22Rv1 (cell line): ENCODE measurements at regions not wholly inside any gene's neighbourhood (a gene's known extent, or its start where the extent isn't known, plus 50 kb on each side); places are given as distances from the start of the nearest gene placed in this dataset.

ENCODE experiments used
- H3K27ac ChIP-seq: fragments of 450-650 bp; 2 replicates; pipeline ENCODE4 v1.5.1; 2017
- ZFX ChIP-seq: fragments of 450-650 bp; IDR thresholded peaks from 2 replicates; pipeline ENCODE4 v1.6.1; 2017; ENCODE audit warnings: antibody characterized with exemption, borderline replicate concordance
- TF ChIP-seq, protein P1 (sequence below): fragments of 450-650 bp; IDR thresholded peaks from 2 replicates; pipeline ENCODE4 v1.5.1; 2017; ENCODE audit warnings: mild to moderate bottlenecking

DNA sequence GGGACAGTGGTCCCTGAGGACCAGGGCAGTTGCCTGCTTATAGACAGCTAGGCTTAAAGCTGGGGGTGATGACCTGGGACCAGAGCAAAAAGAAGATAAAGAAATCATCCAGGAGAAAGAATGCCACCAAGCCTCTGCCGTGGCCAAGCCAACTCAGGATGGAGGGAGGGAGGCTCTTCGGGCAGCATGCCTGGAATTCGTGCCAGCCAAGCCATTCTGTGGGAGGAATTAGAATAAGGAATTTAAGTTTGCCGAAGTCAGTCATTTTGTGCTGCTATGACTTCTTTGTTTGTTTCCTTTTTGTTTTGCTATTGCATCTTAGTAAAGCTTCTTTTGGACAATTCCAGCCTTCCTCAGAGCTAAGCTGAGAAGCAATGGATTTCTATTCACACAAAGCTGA lies 124.1 kb downstream of the EN1 start:
- no peak overlapping the region for H3K27ac ChIP-seq
- TF ChIP-seq, protein P1, sequence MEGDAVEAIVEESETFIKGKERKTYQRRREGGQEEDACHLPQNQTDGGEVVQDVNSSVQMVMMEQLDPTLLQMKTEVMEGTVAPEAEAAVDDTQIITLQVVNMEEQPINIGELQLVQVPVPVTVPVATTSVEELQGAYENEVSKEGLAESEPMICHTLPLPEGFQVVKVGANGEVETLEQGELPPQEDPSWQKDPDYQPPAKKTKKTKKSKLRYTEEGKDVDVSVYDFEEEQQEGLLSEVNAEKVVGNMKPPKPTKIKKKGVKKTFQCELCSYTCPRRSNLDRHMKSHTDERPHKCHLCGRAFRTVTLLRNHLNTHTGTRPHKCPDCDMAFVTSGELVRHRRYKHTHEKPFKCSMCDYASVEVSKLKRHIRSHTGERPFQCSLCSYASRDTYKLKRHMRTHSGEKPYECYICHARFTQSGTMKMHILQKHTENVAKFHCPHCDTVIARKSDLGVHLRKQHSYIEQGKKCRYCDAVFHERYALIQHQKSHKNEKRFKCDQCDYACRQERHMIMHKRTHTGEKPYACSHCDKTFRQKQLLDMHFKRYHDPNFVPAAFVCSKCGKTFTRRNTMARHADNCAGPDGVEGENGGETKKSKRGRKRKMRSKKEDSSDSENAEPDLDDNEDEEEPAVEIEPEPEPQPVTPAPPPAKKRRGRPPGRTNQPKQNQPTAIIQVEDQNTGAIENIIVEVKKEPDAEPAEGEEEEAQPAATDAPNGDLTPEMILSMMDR = no peak
- no peak for TF ChIP-seq ZFX

DNA sequence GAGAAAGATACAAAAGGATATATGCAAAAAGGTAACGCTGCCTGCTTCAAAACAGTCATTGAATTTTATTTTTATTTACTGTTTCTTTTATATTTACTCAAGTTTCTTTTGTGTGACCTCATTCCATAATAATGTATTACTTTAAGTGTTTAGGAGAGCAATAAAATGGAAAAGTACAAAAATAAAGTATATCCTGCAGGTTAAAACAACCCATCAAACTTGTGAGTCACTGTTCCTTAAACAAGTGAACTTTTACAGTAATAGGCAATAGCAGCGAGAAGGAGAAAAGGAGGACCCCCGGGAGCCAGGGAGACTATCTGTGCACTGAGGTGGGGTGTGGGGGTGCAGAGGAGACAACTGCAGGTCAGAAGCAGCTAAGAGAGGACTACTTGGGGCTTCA lies 124.5 kb downstream of the EN1 start:
- TF ChIP-seq ZFX = no peak
- TF ChIP-seq, protein P1 = no peak
- no peak overlapping the region for H3K27ac ChIP-seq

DNA sequence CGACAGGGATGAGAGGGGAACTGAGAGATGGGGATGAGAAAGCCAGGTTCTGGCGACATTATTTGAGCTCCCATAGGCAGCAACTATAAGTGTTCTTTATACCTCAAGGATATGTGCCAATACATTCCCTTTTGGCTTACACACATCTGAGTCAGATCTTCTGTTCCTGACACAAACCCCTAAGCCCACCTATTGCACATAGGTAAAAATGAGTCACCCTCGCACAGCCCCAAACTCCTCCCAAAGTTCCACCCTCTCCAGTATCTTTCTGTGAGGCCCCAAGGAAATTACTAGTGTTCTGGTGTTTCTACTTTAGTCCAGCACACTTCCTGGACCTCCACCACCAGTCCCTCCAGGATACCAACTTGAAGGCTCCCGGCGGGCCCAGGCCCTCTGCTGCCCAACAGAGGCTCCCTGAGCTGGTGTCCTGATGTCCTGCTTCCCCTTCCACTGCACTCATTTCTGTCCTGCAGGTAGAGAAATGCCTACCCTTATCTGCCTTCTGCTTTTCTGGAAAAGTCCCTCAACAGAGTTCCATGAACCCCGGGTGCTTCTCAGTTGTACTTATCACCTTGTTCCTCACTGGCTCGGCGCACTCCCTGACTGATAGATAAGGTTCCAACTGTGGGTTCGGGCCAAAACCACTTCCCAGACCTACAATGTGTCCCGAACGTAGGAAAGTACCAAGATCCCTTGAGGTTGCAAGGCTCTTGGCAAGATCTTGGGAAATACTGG lies 125.5 kb downstream of the EN1 start:
- TF ChIP-seq ZFX = no peak
- TF ChIP-seq, protein P1 = no peak
- H3K27ac ChIP-seq = no peak overlapping the region

DNA sequence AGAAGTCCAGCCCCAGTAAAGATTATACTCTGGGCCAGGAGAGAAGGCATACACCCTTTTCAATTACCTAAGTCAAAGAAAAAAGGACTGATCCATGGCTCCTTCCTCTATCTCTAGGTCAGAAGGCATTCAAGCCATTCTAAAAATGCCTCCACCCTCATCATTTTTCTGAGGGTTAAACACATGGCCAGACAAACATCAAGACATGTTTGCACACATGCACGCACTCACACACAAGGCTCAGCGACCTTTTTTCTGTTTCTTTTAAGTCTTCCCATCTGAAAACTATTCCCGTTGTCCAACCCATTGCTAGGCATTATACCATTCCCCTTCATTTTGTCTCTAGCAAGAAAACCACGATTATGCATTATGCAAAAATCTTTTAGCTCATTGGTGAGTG lies 126.6 kb downstream of the EN1 start:
- TF ChIP-seq, protein P1 = no peak
- TF ChIP-seq ZFX = no peak
- H3K27ac ChIP-seq = no peak overlapping the region

DNA sequence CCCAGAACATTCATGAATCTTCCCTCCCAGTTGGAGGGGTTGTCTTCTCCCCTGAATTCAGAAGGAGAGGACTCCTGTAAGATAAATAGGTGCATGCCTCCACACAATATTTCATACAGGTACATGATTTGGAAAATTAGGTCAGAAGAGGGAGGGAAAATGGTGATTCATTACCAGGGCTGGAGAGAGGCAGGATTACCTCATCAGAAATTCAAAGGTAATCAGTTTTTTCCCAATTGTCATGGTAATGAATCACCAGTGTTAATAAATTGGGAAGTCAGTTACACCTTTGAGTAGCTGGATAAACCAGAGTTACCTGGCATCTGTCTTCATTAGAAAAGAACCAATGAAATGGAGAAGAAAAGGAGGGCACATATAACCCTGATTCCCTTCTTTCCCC lies 128.5 kb downstream of the EN1 start:
- no peak overlapping the region for H3K27ac ChIP-seq
- TF ChIP-seq, protein P1 = no peak
- no peak for TF ChIP-seq ZFX

DNA sequence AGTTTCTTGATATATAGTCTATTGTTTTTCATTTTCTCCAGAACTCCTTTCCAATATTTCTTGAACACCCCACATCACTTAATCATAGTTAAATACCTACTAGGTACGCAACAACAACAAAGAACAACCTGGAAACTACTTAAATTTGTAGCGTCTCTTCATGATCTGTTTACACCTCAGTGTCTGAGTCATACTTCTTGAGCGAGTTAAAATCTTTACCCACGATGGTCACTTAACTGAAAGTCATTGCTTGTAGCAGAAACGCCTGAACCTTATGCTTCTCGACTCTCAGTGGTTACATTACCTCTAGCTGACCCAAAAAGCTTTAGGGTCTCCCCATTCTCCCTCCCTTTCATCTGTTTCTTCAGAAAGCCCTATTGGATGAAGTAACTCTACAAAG lies 131.3 kb downstream of the EN1 start:
- no peak overlapping the region for H3K27ac ChIP-seq
- TF ChIP-seq, protein P1 = no peak
- no peak for TF ChIP-seq ZFX

DNA sequence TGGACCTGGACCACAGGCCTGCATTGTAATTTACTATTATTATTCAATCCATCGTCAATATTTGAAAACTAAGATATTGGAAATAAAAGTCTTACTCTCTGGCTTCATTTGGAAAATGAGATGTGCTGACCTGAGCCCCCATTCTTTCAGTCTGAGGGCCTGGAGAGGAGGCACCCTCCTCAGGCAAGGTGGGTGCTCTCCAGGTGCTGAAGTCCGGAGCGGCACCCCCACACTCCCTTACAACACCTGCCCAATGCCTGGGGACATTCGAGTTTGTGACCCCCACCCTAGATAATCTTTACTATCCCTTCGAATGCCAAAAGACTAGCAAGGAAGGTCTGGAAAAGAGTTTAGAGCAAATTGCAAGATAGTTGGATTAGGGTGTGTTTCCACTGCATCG lies 133.3 kb downstream of the EN1 start:
- no peak for TF ChIP-seq ZFX
- TF ChIP-seq, protein P1 = no peak
- H3K27ac ChIP-seq = no peak overlapping the region
